RWPE2 (cell line): ENCODE measurements at regions not wholly inside any gene's neighbourhood (a gene's known extent, or its start where the extent isn't known, plus 50 kb on each side); places are given as distances from the start of the nearest gene placed in this dataset.

ENCODE experiments used
- ATAC-seq: fragments of 200-7000 bp; cut with Tn5 transposase; 3 replicates; pipeline ENCODE4 v1.9.1; 2021; ENCODE audit warnings: low read depth
- DNase-seq: peaks from one replicate; pipeline ENCODE4 v3.0.0-alpha.2; 2020; ENCODE audit warnings: low spot score
- H3K27ac ChIP-seq: fragments of 450-650 bp; 2 replicates; pipeline ENCODE4 v1.5.1; 2017; ENCODE audit warnings: mild to moderate bottlenecking; ENCODE audit not compliant: poor library complexity, severe bottlenecking
- H3K27me3 ChIP-seq: fragments of 250-450 bp; sonication (Bioruptor Pico); 2 replicates; pipeline ENCODE4 v1.5.1; 2021; ENCODE audit warnings: mild to moderate bottlenecking, moderate library complexity; ENCODE audit not compliant: insufficient read depth, poor library complexity, severe bottlenecking
- H3K36me3 ChIP-seq: fragments of 250-450 bp; sonication (Bioruptor Pico); 2 replicates; pipeline ENCODE4 v1.5.1; 2020; ENCODE audit warnings: low read depth, mild to moderate bottlenecking, moderate library complexity
- H3K4me1 ChIP-seq: fragments of 250-450 bp; sonication (Bioruptor Pico); 2 replicates; pipeline ENCODE4 v1.5.1; 2021; ENCODE audit warnings: mild to moderate bottlenecking, moderate library complexity; ENCODE audit not compliant: insufficient read depth, poor library complexity, severe bottlenecking
- H3K4me3 ChIP-seq: fragments of 250-450 bp; sonication (Bioruptor Pico); 2 replicates; pipeline ENCODE4 v1.5.1; 2021; ENCODE audit warnings: mild to moderate bottlenecking, moderate library complexity; ENCODE audit not compliant: severe bottlenecking
- H3K9me3 ChIP-seq: fragments of 250-450 bp; sonication (Bioruptor Pico); 2 replicates; pipeline ENCODE4 v1.5.1; 2021; ENCODE audit warnings: mild to moderate bottlenecking, moderate library complexity; ENCODE audit not compliant: severe bottlenecking
- CTCF ChIP-seq: fragments of 450-650 bp; IDR thresholded peaks from one replicate; pipeline ENCODE4 v1.5.1; 2017; ENCODE audit warnings: mild to moderate bottlenecking, moderate library complexity; ENCODE audit not compliant: poor library complexity, severe bottlenecking

GRCh38 chr14:34093883-34094282 is 143.0 kb upstream of the EGLN3 start:
- DNase-seq = no peak
- Histone ChIP-seq H3K4me1 (peaks cover 6% of the 10 kb centered on the region), H3K4me3 (no peak overlapping the region), H3K27ac (no peak overlapping the region), H3K9me3 (no peaks in the 10 kb centered on the region), H3K36me3 (no peaks in the 10 kb centered on the region), H3K27me3 (no peaks in the 10 kb centered on the region)
- no peak for TF ChIP-seq CTCF
- no peak for ATAC-seq

- H3K9me3 ChIP-seq = no peaks in the 10 kb centered on the region
- no peaks in the 10 kb centered on the region for H3K36me3 ChIP-seq
- H3K4me1 ChIP-seq = peaks cover under 1% of the 10 kb centered on the region
- H3K27ac ChIP-seq = no peak overlapping the region
- ATAC-seq (no peak), DNase-seq (no peak)
- no peaks in the 10 kb centered on the region for H3K27me3 ChIP-seq
- no peak for TF ChIP-seq CTCF
- H3K4me3 ChIP-seq = no peak overlapping the region
These were observed 139.6 kb upstream of the EGLN3 start for GRCh38 chr14:34090451-34090850.

GRCh38 chr14:34088914-34089313 is 138.0 kb upstream of the EGLN3 start:
- Histone ChIP-seq H3K27me3 (no peaks in the 10 kb centered on the region), H3K36me3 (no peaks in the 10 kb centered on the region), H3K27ac (no peak overlapping the region), H3K9me3 (no peaks in the 10 kb centered on the region), H3K4me1 (peaks cover 12% of the 10 kb centered on the region), H3K4me3 (no peak overlapping the region)
- ATAC-seq = no peak
- DNase-seq = no peak
- TF ChIP-seq CTCF = no peak

- no peaks in the 10 kb centered on the region for H3K36me3 ChIP-seq
- peaks cover 20% of the 10 kb centered on the region for H3K4me1 ChIP-seq
- no peak overlapping the region for H3K4me3 ChIP-seq
- TF ChIP-seq CTCF = no peak
- no peak overlapping the region for H3K27ac ChIP-seq
- DNase-seq (no peak), ATAC-seq (no peak)
- no peaks in the 10 kb centered on the region for H3K9me3 ChIP-seq
- H3K27me3 ChIP-seq = no peaks in the 10 kb centered on the region
These were observed 136.7 kb upstream of the EGLN3 start for GRCh38 chr14:34087571-34087970.

GRCh38 chr14:34086223-34086757 is 135.4 kb upstream of the EGLN3 start:
- Histone ChIP-seq H3K4me3 (no peak overlapping the region), H3K9me3 (no peaks in the 10 kb centered on the region), H3K27me3 (no peaks in the 10 kb centered on the region), H3K36me3 (no peaks in the 10 kb centered on the region), H3K27ac (no peak overlapping the region), H3K4me1 (peaks cover 33% of the 10 kb centered on the region)
- ATAC-seq (no peak), DNase-seq (no peak)
- TF ChIP-seq CTCF = no peak
